GM12891 (cell line): ENCODE measurements at regions not wholly inside any gene's neighbourhood (a gene's known extent, or its start where the extent isn't known, plus 50 kb on each side); places are given as distances from the start of the nearest gene placed in this dataset.

ENCODE experiments used
- PAX5 ChIP-seq: IDR thresholded peaks from 2 replicates; pipeline ENCODE4 v1.6.1; 2011; ENCODE audit warnings: low read length, moderate library complexity, mild to moderate bottlenecking; ENCODE audit not compliant: insufficient read depth, severe bottlenecking
- POLR2A ChIP-seq: IDR thresholded peaks from 2 replicates; pipeline ENCODE4 v1.6.1; 2011; ENCODE audit warnings: low read depth, low read length, control low read depth
- POLR2AphosphoS5 ChIP-seq: IDR thresholded peaks from 2 replicates; pipeline ENCODE4 v1.6.1; 2011; ENCODE audit warnings: low read depth, low read length, control low read depth
- POU2F2 ChIP-seq: IDR thresholded peaks from 2 replicates; pipeline ENCODE4 v1.6.1; 2011; ENCODE audit warnings: low read depth, mild to moderate bottlenecking, control low read depth, low read length, moderate library complexity
- SPI1 ChIP-seq: IDR thresholded peaks from 2 replicates; pipeline ENCODE4 v1.6.1; 2011; ENCODE audit warnings: low read depth, low read length, control low read depth
- TAF1 ChIP-seq: IDR thresholded peaks from 2 replicates; pipeline ENCODE4 v1.6.1; 2011; ENCODE audit warnings: low read depth, low read length, control low read depth

- TF ChIP-seq POLR2A (no peak), POLR2AphosphoS5 (no peak), POU2F2 (no peak), TAF1 (no peak), SPI1 (no peak), PAX5 (no peak)
Measured at GRCh38 chr2:149920389-149920788, 332.8 kb upstream of the MMADHC start.
